HepG2 (cell line): ENCODE measurements at regions not wholly inside any gene's neighbourhood (a gene's known extent, or its start where the extent isn't known, plus 50 kb on each side); places are given as distances from the start of the nearest gene placed in this dataset.

Experiments
- CEBPG ChIP-seq: IDR thresholded peaks from 2 replicates; pipeline ENCODE4 v1.6.1; 2016
- CREM ChIP-seq, 2 experiments: sonication (generic) in 1 of 2; formaldehyde crosslinking in 1 of 2; IDR thresholded peaks; 2 replicates each; pipeline versions ENCODE4 v1.4.0 to v1.6.1; 2016 to 2020; ENCODE audit warnings: antibody characterized with exemption in 1 of 2, mild to moderate bottlenecking in 1 of 2, missing genetic modification reagents in 1 of 2
- HDAC2 ChIP-seq: sonication (generic); formaldehyde crosslinking; IDR thresholded peaks from 2 replicates; pipeline ENCODE4 v1.4.0; 2020; ENCODE audit warnings: missing genetic modification reagents
- HOXA5 ChIP-seq: sonication (generic); formaldehyde crosslinking; IDR thresholded peaks from 2 replicates; pipeline ENCODE4 v1.4.0; 2020; ENCODE audit warnings: missing genetic modification reagents
- NCOR1 ChIP-seq: fragments of 200-600 bp; sonication (generic); IDR thresholded peaks from 2 replicates; pipeline ENCODE4 v1.7.0; 2017; ENCODE audit warnings: antibody characterized with exemption, low read length, borderline replicate concordance
- NFKBIZ ChIP-seq: IDR thresholded peaks from 2 replicates; pipeline ENCODE4 v1.6.1; 2018; ENCODE audit warnings: missing genetic modification reagents, missing compliant biosample characterization
- PHF20 ChIP-seq: sonication (generic); formaldehyde crosslinking; IDR thresholded peaks from 2 replicates; pipeline ENCODE4 v1.5.0; 2020; ENCODE audit warnings: mild to moderate bottlenecking, missing genetic modification reagents
- SETDB1 ChIP-seq: sonication (generic); formaldehyde crosslinking; IDR thresholded peaks from 2 replicates; pipeline ENCODE4 v1.5.1; 2020; ENCODE audit warnings: missing genetic modification reagents, mild to moderate bottlenecking, borderline replicate concordance
- TARDBP ChIP-seq: sonication (generic); formaldehyde crosslinking; IDR thresholded peaks from 2 replicates; pipeline ENCODE4 v1.8.0; 2022; ENCODE audit warnings: mild to moderate bottlenecking, missing genetic modification reagents
- TP53 ChIP-seq: sonication (generic); formaldehyde crosslinking; conservative IDR thresholded peaks from 2 replicates; pipeline ENCODE4 v1.4.0; 2020; ENCODE audit warnings: missing genetic modification reagents
- ZNF3 ChIP-seq: IDR thresholded peaks from 2 replicates; pipeline ENCODE4 v1.7.0; 2017; ENCODE audit warnings: inconsistent platforms
- ZNF556 ChIP-seq: sonication (generic); formaldehyde crosslinking; IDR thresholded peaks from 2 replicates; pipeline ENCODE4 v1.4.0; 2020; ENCODE audit warnings: mild to moderate bottlenecking, missing genetic modification reagents, borderline replicate concordance
- ZNF577 ChIP-seq: sonication (generic); formaldehyde crosslinking; IDR thresholded peaks from 2 replicates; pipeline ENCODE4 v1.4.0; 2020; ENCODE audit warnings: mild to moderate bottlenecking, low read depth, missing genetic modification reagents, borderline replicate concordance
- TF ChIP-seq, protein P1 (sequence below): sonication (generic); formaldehyde crosslinking; IDR thresholded peaks from 2 replicates; pipeline ENCODE4 v1.4.0; 2020; ENCODE audit warnings: missing genetic modification reagents, borderline replicate concordance
- TF ChIP-seq, protein P2 (sequence below): sonication (generic); formaldehyde crosslinking; IDR thresholded peaks from 2 replicates; pipeline ENCODE4 v1.8.1; 2023; ENCODE audit warnings: mild to moderate bottlenecking, moderate library complexity, missing genetic modification reagents
- TF ChIP-seq, protein P3 (sequence below): sonication (generic); formaldehyde crosslinking; IDR thresholded peaks from 2 replicates; pipeline ENCODE4 v1.5.0; 2020; ENCODE audit warnings: missing genetic modification reagents
- TF ChIP-seq, protein P4 (sequence below): IDR thresholded peaks from 2 replicates; pipeline ENCODE4 v1.6.1; 2018; ENCODE audit warnings: missing genetic modification reagents
- TF ChIP-seq, protein P5 (sequence below): sonication (generic); formaldehyde crosslinking; IDR thresholded peaks from 2 replicates; pipeline ENCODE4 v1.4.0; 2020; ENCODE audit warnings: missing genetic modification reagents

DNA sequence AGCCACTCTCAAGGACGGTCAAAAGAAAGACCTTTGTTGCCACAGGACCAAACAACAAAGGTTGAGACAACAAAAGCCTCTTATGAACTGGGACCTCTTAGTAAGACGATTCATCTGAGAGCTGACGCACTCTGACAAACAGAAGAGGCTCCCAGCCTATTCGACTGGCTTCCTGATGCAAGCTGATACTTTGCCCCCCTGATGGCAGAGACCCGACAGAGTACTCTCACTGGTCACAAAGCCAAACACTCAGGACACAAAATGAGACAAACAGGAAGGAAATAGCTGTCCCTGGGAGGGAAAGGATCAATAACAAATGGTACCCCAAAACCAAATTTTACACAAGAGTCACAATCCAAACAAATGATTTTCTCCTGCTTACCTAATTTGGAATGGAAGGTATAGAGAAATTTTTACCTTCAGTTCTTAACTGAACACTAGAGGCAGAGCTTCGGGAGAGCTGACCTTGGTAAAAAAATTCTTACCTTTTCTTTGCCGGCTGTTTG is 75.2 kb upstream of the PLAC8 start (continued):
- TF ChIP-seq ZNF3 (no peak), HOXA5 (CRISPR knock-in tag) (no peak), CEBPG (peak; percentile 60; the same call in 1 of the 2 replicates), CREM (IDR thresholded peaks at IDR 0.05) (peak; percentile 55), CREM (CRISPR knock-in tag; IDR thresholded peaks at IDR 0.05) (no peak), NFKBIZ (CRISPR knock-in tag) (0 out of 2 replicates have a peak, but pooled peaks have one; percentile 14), PHF20 (CRISPR knock-in tag) (no peak), TARDBP (CRISPR knock-in tag) (no peak), SETDB1 (CRISPR knock-in tag) (no peak), TP53 (no peak), ZNF577 (CRISPR knock-in tag) (no peak), NCOR1 (no peak), ZNF556 (CRISPR knock-in tag) (0 out of 2 replicates have a peak, but pooled peaks have one; percentile 41), HDAC2 (CRISPR knock-in tag) (peak; percentile 59; the same call in 1 of the 2 replicates)
- TF ChIP-seq, protein P1, sequence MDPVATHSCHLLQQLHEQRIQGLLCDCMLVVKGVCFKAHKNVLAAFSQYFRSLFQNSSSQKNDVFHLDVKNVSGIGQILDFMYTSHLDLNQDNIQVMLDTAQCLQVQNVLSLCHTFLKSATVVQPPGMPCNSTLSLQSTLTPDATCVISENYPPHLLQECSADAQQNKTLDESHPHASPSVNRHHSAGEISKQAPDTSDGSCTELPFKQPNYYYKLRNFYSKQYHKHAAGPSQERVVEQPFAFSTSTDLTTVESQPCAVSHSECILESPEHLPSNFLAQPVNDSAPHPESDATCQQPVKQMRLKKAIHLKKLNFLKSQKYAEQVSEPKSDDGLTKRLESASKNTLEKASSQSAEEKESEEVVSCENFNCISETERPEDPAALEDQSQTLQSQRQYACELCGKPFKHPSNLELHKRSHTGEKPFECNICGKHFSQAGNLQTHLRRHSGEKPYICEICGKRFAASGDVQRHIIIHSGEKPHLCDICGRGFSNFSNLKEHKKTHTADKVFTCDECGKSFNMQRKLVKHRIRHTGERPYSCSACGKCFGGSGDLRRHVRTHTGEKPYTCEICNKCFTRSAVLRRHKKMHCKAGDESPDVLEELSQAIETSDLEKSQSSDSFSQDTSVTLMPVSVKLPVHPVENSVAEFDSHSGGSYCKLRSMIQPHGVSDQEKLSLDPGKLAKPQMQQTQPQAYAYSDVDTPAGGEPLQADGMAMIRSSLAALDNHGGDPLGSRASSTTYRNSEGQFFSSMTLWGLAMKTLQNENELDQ = no peak
- TF ChIP-seq, protein P2, sequence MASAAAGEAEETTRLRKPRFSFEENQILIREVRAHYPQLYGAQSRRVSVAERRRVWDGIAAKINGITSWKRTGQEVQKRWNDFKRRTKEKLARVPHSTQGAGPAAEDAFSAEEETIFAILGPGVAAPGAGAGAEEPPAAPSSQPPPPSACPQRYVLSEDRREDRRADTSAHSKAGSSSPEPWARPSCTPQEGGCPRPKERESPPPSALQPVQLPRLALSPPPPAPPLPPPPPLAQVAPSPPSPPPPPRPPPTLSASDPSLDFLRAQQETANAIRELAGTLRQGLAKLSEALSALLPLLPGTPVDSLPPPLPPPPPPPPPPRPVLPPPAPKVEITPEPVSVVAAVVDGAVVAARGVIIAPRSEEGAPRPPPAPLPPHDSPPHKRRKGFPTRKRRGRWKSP = no peak
- TF ChIP-seq, protein P3, sequence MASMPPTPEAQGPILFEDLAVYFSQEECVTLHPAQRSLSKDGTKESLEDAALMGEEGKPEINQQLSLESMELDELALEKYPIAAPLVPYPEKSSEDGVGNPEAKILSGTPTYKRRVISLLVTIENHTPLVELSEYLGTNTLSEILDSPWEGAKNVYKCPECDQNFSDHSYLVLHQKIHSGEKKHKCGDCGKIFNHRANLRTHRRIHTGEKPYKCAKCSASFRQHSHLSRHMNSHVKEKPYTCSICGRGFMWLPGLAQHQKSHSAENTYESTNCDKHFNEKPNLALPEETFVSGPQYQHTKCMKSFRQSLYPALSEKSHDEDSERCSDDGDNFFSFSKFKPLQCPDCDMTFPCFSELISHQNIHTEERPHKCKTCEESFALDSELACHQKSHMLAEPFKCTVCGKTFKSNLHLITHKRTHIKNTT (CRISPR knock-in tag) = no peak
- TF ChIP-seq, protein P4, sequence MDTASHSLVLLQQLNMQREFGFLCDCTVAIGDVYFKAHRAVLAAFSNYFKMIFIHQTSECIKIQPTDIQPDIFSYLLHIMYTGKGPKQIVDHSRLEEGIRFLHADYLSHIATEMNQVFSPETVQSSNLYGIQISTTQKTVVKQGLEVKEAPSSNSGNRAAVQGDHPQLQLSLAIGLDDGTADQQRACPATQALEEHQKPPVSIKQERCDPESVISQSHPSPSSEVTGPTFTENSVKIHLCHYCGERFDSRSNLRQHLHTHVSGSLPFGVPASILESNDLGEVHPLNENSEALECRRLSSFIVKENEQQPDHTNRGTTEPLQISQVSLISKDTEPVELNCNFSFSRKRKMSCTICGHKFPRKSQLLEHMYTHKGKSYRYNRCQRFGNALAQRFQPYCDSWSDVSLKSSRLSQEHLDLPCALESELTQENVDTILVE (CRISPR knock-in tag) = peak; percentile 51; the same call in 1 of the 2 replicates
- TF ChIP-seq, protein P5, sequence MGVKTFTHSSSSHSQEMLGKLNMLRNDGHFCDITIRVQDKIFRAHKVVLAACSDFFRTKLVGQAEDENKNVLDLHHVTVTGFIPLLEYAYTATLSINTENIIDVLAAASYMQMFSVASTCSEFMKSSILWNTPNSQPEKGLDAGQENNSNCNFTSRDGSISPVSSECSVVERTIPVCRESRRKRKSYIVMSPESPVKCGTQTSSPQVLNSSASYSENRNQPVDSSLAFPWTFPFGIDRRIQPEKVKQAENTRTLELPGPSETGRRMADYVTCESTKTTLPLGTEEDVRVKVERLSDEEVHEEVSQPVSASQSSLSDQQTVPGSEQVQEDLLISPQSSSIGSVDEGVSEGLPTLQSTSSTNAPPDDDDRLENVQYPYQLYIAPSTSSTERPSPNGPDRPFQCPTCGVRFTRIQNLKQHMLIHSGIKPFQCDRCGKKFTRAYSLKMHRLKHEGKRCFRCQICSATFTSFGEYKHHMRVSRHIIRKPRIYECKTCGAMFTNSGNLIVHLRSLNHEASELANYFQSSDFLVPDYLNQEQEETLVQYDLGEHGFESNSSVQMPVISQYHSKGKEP = no peak
